ENCODE measurements at regions not wholly inside any gene's neighbourhood (a gene's known extent, or its start where the extent isn't known, plus 50 kb on each side); places are given as distances from the start of the nearest gene placed in this dataset.

DNA sequence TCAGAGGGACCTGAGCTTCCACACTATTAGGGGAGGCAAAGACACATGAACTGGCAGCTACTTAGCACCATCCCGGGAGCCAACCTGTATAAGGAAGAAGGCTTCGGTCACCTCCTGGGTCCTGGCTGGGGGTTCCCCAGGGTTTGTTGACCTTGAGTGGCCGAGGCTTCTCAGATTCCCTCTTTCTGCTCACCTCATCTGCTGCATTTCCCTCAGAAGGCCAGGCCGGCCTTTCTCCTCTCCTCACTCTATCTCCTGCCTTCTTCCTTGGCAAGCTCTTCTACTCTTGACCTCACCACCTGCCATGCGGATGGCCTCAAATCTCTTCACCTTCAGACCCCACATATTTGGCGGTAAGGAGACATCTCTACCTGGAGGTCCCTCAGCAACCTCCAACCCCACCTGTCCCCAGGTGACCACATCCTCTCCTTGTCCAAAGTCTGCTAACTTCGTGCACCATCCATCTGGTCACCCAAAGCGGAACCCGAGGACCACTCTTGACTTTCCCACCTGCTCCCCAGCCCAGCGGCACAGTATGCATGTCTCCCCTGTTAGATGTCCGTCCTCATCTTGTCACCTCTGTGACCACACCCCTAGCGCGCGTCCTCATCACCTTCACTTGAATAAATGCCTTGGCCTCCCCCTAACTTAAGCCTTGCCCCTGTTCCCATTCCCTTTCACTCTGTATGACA is 133.8 kb upstream of the UNC5B start:
- no peak for TF ChIP-seq SIN3A (IDR thresholded peaks at IDR 0.05; ENCODE audit: borderline replicate concordance, insufficient read depth, low read length)
- no peak for TF ChIP-seq POLR2AphosphoS5 (IDR thresholded peaks at IDR 0.05; ENCODE audit: low read depth, low read length)
- TF ChIP-seq TAF1 (IDR thresholded peaks at IDR 0.05; ENCODE audit: borderline replicate concordance, insufficient read depth, low read length) = no peak
- TF ChIP-seq, protein P1, sequence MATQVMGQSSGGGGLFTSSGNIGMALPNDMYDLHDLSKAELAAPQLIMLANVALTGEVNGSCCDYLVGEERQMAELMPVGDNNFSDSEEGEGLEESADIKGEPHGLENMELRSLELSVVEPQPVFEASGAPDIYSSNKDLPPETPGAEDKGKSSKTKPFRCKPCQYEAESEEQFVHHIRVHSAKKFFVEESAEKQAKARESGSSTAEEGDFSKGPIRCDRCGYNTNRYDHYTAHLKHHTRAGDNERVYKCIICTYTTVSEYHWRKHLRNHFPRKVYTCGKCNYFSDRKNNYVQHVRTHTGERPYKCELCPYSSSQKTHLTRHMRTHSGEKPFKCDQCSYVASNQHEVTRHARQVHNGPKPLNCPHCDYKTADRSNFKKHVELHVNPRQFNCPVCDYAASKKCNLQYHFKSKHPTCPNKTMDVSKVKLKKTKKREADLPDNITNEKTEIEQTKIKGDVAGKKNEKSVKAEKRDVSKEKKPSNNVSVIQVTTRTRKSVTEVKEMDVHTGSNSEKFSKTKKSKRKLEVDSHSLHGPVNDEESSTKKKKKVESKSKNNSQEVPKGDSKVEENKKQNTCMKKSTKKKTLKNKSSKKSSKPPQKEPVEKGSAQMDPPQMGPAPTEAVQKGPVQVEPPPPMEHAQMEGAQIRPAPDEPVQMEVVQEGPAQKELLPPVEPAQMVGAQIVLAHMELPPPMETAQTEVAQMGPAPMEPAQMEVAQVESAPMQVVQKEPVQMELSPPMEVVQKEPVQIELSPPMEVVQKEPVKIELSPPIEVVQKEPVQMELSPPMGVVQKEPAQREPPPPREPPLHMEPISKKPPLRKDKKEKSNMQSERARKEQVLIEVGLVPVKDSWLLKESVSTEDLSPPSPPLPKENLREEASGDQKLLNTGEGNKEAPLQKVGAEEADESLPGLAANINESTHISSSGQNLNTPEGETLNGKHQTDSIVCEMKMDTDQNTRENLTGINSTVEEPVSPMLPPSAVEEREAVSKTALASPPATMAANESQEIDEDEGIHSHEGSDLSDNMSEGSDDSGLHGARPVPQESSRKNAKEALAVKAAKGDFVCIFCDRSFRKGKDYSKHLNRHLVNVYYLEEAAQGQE (IDR thresholded peaks at IDR 0.05; ENCODE audit: insufficient read depth in 1 of 2, low read depth in 2 of 2, low read length in 2 of 2) = no peak

All from PFSK-1 (cell line).